Osteoblast (primary cell): ENCODE measurements at regions not wholly inside any gene's neighbourhood (a gene's known extent, or its start where the extent isn't known, plus 50 kb on each side); places are given as distances from the start of the nearest gene placed in this dataset.

Source experiments
- DNase-seq: peaks from one replicate; pipeline ENCODE4 v3.0.0; 2011; ENCODE audit warnings: low spot score, mixed read lengths; ENCODE audit not compliant: insufficient read length; ENCODE audit errors: missing footprints
- H2AFZ ChIP-seq: 2 replicates; pipeline ENCODE4 v1.6.0; 2011; ENCODE audit warnings: mild to moderate bottlenecking, low read length
- H3K27ac ChIP-seq: 2 replicates; pipeline ENCODE4 v1.5.1; 2011; ENCODE audit warnings: mild to moderate bottlenecking, low read depth, low read length, moderate library complexity
- H3K27me3 ChIP-seq: 2 replicates; pipeline ENCODE4 v1.6.0; 2012; ENCODE audit warnings: mild to moderate bottlenecking, control low read depth, inconsistent platforms, low read length, moderate library complexity; ENCODE audit not compliant: insufficient read depth
- H3K36me3 ChIP-seq: 2 replicates; pipeline ENCODE4 v1.5.1; 2011; ENCODE audit warnings: mild to moderate bottlenecking, low read length, control low read depth, moderate library complexity; ENCODE audit not compliant: insufficient read depth
- H3K4me1 ChIP-seq: 2 replicates; pipeline ENCODE4 v1.5.1; 2011; ENCODE audit warnings: mild to moderate bottlenecking, low read length, control low read depth, moderate library complexity; ENCODE audit not compliant: insufficient read depth
- H3K4me2 ChIP-seq: 2 replicates; pipeline ENCODE4 v1.6.0; 2011; ENCODE audit warnings: mild to moderate bottlenecking, low read length; ENCODE audit not compliant: insufficient read depth
- H3K4me3 ChIP-seq: fragments of 200-600 bp; sonication (generic); 3 replicates; pipeline ENCODE4 v1.5.1; 2012; ENCODE audit warnings: mild to moderate bottlenecking, low read length, inconsistent platforms; ENCODE audit not compliant: insufficient read depth
- H3K79me2 ChIP-seq: 2 replicates; pipeline ENCODE4 v1.6.0; 2012; ENCODE audit warnings: mild to moderate bottlenecking, low read length, control low read depth, inconsistent platforms; ENCODE audit not compliant: insufficient read depth
- H3K9me3 ChIP-seq: 2 replicates; pipeline ENCODE4 v1.5.1; 2011; ENCODE audit warnings: low read depth, low read length, control low read depth
- H4K20me1 ChIP-seq: 2 replicates; pipeline ENCODE4 v1.6.0; 2012; ENCODE audit warnings: mild to moderate bottlenecking, low read length, control low read depth; ENCODE audit not compliant: insufficient read depth
- CTCF ChIP-seq: IDR thresholded peaks from 2 replicates; pipeline ENCODE4 v1.5.1; 2011; ENCODE audit warnings: mild to moderate bottlenecking, low read depth, low read length, moderate library complexity; ENCODE audit errors: extremely low read depth

GRCh38 chr2:217070611-217071010, 210.7 kb upstream of the TNP1 start:
- no peak overlapping the region for H3K4me3 ChIP-seq
- H3K36me3 ChIP-seq = no peaks in the 10 kb centered on the region
- H3K27me3 ChIP-seq = no peaks in the 10 kb centered on the region
- H4K20me1 ChIP-seq = no peaks in the 10 kb centered on the region
- H3K27ac ChIP-seq = no peak overlapping the region
- peaks cover 5% of the 10 kb centered on the region for H3K4me1 ChIP-seq
- TF ChIP-seq CTCF = no peak
- peaks cover 3% of the 10 kb centered on the region for H3K9me3 ChIP-seq
- H2AFZ ChIP-seq = no peak overlapping the region
- no peak for DNase-seq
- no peak overlapping the region for H3K4me2 ChIP-seq
- H3K79me2 ChIP-seq = no peaks in the 10 kb centered on the region

DNA sequence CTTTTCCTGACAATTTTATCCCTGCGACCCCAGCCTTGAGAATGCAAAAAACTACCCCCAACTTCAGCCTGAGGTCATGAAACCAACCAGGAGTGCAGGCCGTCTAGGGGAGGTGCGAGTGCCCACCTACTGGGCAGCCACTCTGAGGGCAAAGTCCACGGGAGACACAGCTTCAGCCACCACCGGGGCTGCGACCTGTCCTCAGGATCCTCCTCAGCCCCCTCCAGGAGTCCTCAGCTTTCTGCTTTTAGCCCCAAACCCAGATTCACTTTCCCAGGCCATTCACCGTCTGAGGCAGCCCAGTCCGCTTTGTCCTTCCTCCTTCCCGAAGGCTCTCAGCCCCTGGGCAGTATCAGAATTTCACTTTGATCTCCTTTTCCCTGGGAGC, 210.2 kb upstream of the TNP1 start:
- DNase-seq = no peak
- Histone ChIP-seq H3K4me3 (no peak overlapping the region), H3K4me2 (no peak overlapping the region), H3K79me2 (no peaks in the 10 kb centered on the region), H3K36me3 (no peaks in the 10 kb centered on the region), H3K9me3 (peaks cover 3% of the 10 kb centered on the region), H3K27ac (no peak overlapping the region), H3K4me1 (peaks cover 1% of the 10 kb centered on the region), H4K20me1 (no peaks in the 10 kb centered on the region), H2AFZ (no peak overlapping the region), H3K27me3 (no peaks in the 10 kb centered on the region)
- TF ChIP-seq CTCF = no peak

- no peak for DNase-seq
- H3K4me1 ChIP-seq = peaks cover 6% of the 10 kb centered on the region
- H3K9me3 ChIP-seq = peaks cover 3% of the 10 kb centered on the region
- H4K20me1 ChIP-seq = no peaks in the 10 kb centered on the region
- no peaks in the 10 kb centered on the region for H3K27me3 ChIP-seq
- H3K79me2 ChIP-seq = no peaks in the 10 kb centered on the region
- H3K36me3 ChIP-seq = no peaks in the 10 kb centered on the region
- no peak for TF ChIP-seq CTCF
- no peak overlapping the region for H3K27ac ChIP-seq
- H3K4me3 ChIP-seq = no peak overlapping the region
- H2AFZ ChIP-seq = no peak overlapping the region
- H3K4me2 ChIP-seq = no peak overlapping the region
Measured at GRCh38 chr2:217069263-217070042, 209.6 kb upstream of the TNP1 start.

GRCh38 chr2:217068677-217069250, 208.9 kb upstream of the TNP1 start:
- no peak for TF ChIP-seq CTCF
- no peak overlapping the region for H3K27ac ChIP-seq
- DNase-seq = no peak

More at GRCh38 chr2:217068677-217069250, 208.9 kb upstream of the TNP1 start:
- Histone ChIP-seq H2AFZ (no peak overlapping the region), H3K4me3 (no peak overlapping the region), H3K4me2 (no peak overlapping the region), H3K9me3 (peaks cover 3% of the 10 kb centered on the region), H4K20me1 (no peaks in the 10 kb centered on the region), H3K36me3 (no peaks in the 10 kb centered on the region), H3K4me1 (peaks cover 11% of the 10 kb centered on the region), H3K27me3 (no peaks in the 10 kb centered on the region), H3K79me2 (no peaks in the 10 kb centered on the region)
